K562 (cell line): ENCODE measurements at regions not wholly inside any gene's neighbourhood (a gene's known extent, or its start where the extent isn't known, plus 50 kb on each side); places are given as distances from the start of the nearest gene placed in this dataset.

ENCODE experiments used
- ATAC-seq: fragments of 200-7000 bp; cut with Tn5 transposase; 3 replicates; pipeline ENCODE4 v1.9.1; 2020; ENCODE audit warnings: moderate library complexity
- BruUV-seq: library from RNA; stranded (reverse); fragments of 400-500 nt; replicated peaks from 2 replicates; lab custom pipeline; 2021; lab: Mats Ljungman, UMichigan
- CTCF ChIA-PET: fragments of 300-600 bp; formaldehyde crosslinking; extraction: SDS; loops from one replicate; lab custom pipeline; 2021; ENCODE audit warnings: low intra/inter-chr PET ratio; lab: Yijun Ruan, JAX
- POLR2A ChIA-PET: fragments of 300-600, 350-650 bp; sonication (Branson Sonifier 250); formaldehyde crosslinking; extraction: SDS; loops from one replicate; lab custom pipeline; 2021; ENCODE audit warnings: antibody characterized with exemption, inconsistent platforms; lab: Yijun Ruan, JAX
- DNase-seq, 4 experiments: peaks; one replicate each; pipeline versions ENCODE4 v3.0.0 to v3.0.0-alpha.2; 2011 to 2018; ENCODE audit warnings: low spot score in 3 of 4, mixed read lengths in 3 of 4; ENCODE audit errors: extremely low read depth in 1 of 4
- FAIRE-seq: peaks from 2 replicates; lab custom pipeline; 2011; peaks lifted over from hg19 to GRCh38; lab: Jason Lieb, UNC
- H2AFZ ChIP-seq: 2 replicates; pipeline ENCODE4 v1.6.0; 2011; ENCODE audit warnings: low read depth, low read length, control low read depth, inconsistent platforms
- H3K27ac ChIP-seq: fragments of 200-600 bp; 3 replicates; pipeline ENCODE4 v1.8.0; 2011; ENCODE audit warnings: low read depth, mild to moderate bottlenecking, control low read depth, inconsistent platforms, low read length, moderate library complexity, mixed read lengths; ENCODE audit errors: extremely low read depth
- H3K27me3 ChIP-seq, 2 experiments: fragments of 300-600 bp in 1 of 2; 2 replicates in 1 of 2; 3 replicates in 1 of 2; pipeline versions ENCODE4 v1.6.0 to v1.8.0; 2011; ENCODE audit warnings: inconsistent platforms in 2 of 2, low read length in 2 of 2, mild to moderate bottlenecking in 1 of 2, mixed read lengths in 1 of 2, moderate library complexity in 1 of 2; ENCODE audit not compliant: control insufficient read depth in 2 of 2, insufficient read depth in 2 of 2
- H3K36me3 ChIP-seq: fragments of 300-600 bp; 3 replicates; pipeline ENCODE4 v1.8.0; 2011; ENCODE audit warnings: mild to moderate bottlenecking, low read length, inconsistent platforms; ENCODE audit not compliant: control insufficient read depth, insufficient read depth
- H3K4me1 ChIP-seq, 2 experiments: fragments of 200-600 bp in 1 of 2; replicated peaks in 1 of 2; 2 replicates in 1 of 2; 3 replicates in 1 of 2; pipeline versions ENCODE4 v1.5.1 to v1.8.0; 2011; ENCODE audit warnings: inconsistent platforms in 2 of 2, low read length in 2 of 2, mild to moderate bottlenecking in 1 of 2, mixed read lengths in 1 of 2, moderate library complexity in 1 of 2; ENCODE audit not compliant: control insufficient read depth in 2 of 2, insufficient read depth in 2 of 2
- H3K4me2 ChIP-seq: 2 replicates; pipeline ENCODE4 v1.6.1; 2011; ENCODE audit warnings: low read length, control low read depth, inconsistent platforms, mixed read lengths; ENCODE audit not compliant: insufficient read depth
- H3K4me3 ChIP-seq: fragments of 200-600 bp; sonication (generic), shearing (Covaris generic); 2 replicates; pipeline ENCODE4 v1.5.1; 2016; ENCODE audit warnings: control low read depth, inconsistent platforms
- H3K79me2 ChIP-seq: fragments of 200-600 bp; 3 replicates; pipeline ENCODE4 v1.8.0; 2011; ENCODE audit warnings: low read length, inconsistent platforms; ENCODE audit not compliant: control insufficient read depth, insufficient read depth
- H3K9ac ChIP-seq, 2 experiments: 2 replicates each; pipeline versions ENCODE4 v1.6.0 to v1.6.1; 2011; ENCODE audit warnings: low read depth in 2 of 2, low read length in 2 of 2, control low read depth in 1 of 2, inconsistent platforms in 1 of 2, mild to moderate bottlenecking in 1 of 2, mixed read lengths in 1 of 2; ENCODE audit not compliant: insufficient read depth in 1 of 2
- H3K9me1 ChIP-seq: one replicate; pipeline ENCODE4 v1.6.0; 2011; ENCODE audit warnings: inconsistent platforms, mild to moderate bottlenecking, low read length, moderate library complexity; ENCODE audit not compliant: control insufficient read depth, insufficient read depth
- H3K9me3 ChIP-seq: replicated peaks from 2 replicates; pipeline ENCODE4 v1.5.1; 2011; ENCODE audit warnings: low read depth, low read length, inconsistent platforms; ENCODE audit not compliant: control insufficient read depth, insufficient read depth
- H4K20me1 ChIP-seq: replicated peaks from 2 replicates; pipeline ENCODE4 v1.6.1; 2011; ENCODE audit warnings: low read length, inconsistent platforms, mixed read lengths; ENCODE audit not compliant: control insufficient read depth, insufficient read depth
- COPS2 ChIP-seq: fragments of 450-650 bp; conservative IDR thresholded peaks from 2 replicates; pipeline ENCODE4 v1.6.1; 2016; ENCODE audit warnings: mild to moderate bottlenecking, moderate library complexity
- FOXK1 ChIP-seq: sonication (generic); formaldehyde crosslinking; IDR thresholded peaks from 2 replicates; pipeline ENCODE4 v1.8.0; 2022; ENCODE audit warnings: missing genetic modification reagents, mild to moderate bottlenecking, borderline replicate concordance
- KHSRP ChIP-seq: fragments of 450-650 bp; IDR thresholded peaks from 2 replicates; pipeline ENCODE4 v1.6.1; 2017
- LARP7 ChIP-seq: fragments of 450-650 bp; IDR thresholded peaks from 2 replicates; pipeline ENCODE4 v1.6.1; 2016
- MYBL2 ChIP-seq, 2 experiments: fragments of 450-650 bp in 1 of 2; sonication (generic) in 1 of 2; formaldehyde crosslinking in 1 of 2; IDR thresholded peaks; 2 replicates each; pipeline versions ENCODE4 v1.6.1 to v1.8.1; 2017 to 2022; ENCODE audit warnings: borderline replicate concordance in 1 of 2, inconsistent platforms in 1 of 2, low read depth in 1 of 2, mild to moderate bottlenecking in 1 of 2, missing genetic modification reagents in 1 of 2, moderate library complexity in 1 of 2
- NCOA6 ChIP-seq: fragments of 450-650 bp; IDR thresholded peaks from 2 replicates; pipeline ENCODE4 v1.6.1; 2017; ENCODE audit warnings: mild to moderate bottlenecking
- PRMT5 ChIP-seq: sonication (generic); formaldehyde crosslinking; IDR thresholded peaks from 2 replicates; pipeline ENCODE4 v1.5.0; 2020; ENCODE audit warnings: missing genetic modification reagents
- ZNF24 ChIP-seq: fragments of 450-650 bp; IDR thresholded peaks from 2 replicates; pipeline ENCODE4 v1.6.1; 2016
- ZSCAN32 ChIP-seq: fragments of 450-650 bp; formaldehyde crosslinking; IDR thresholded peaks from 2 replicates; pipeline ENCODE4 v1.4.0; 2020; ENCODE audit warnings: mild to moderate bottlenecking, moderate library complexity
- in situ Hi-C: fragments of 300-500 bp; cut with MboI; formaldehyde crosslinking; loops from 4 replicates; pipeline ENCODE4 v1.15.0; 2018; ENCODE audit warnings: inconsistent platforms, mixed read lengths
- intact Hi-C: fragments of 100-400 bp; cut with micrococcal nuclease; formaldehyde crosslinking; loops from 2 replicates; pipeline ENCODE4 v1.14.2; 2022
- TF ChIP-seq, protein P1 (sequence below): fragments of 250-450 bp; sonication (Bioruptor Pico); IDR thresholded peaks from 2 replicates; pipeline ENCODE4 v1.4.0; 2020; ENCODE audit warnings: mild to moderate bottlenecking, moderate library complexity
- TF ChIP-seq, protein P2 (sequence below): sonication (generic); formaldehyde crosslinking; IDR thresholded peaks from 2 replicates; pipeline ENCODE4 v1.8.0; 2022; ENCODE audit warnings: mild to moderate bottlenecking, low read depth, missing genetic modification reagents
- TF ChIP-seq, protein P3 (sequence below): fragments of 250-450 bp; sonication (Bioruptor Pico); IDR thresholded peaks from 2 replicates; pipeline ENCODE4 v1.4.0; 2020; ENCODE audit warnings: mild to moderate bottlenecking
- TF ChIP-seq, protein P4 (sequence below): fragments of 450-650 bp; IDR thresholded peaks from 2 replicates; pipeline ENCODE4 v1.6.1; 2016
- TF ChIP-seq, protein P5 (sequence below), 2 experiments: fragments of 200-800 bp in 1 of 2; sonication (Bioruptor generic) in 1 of 2; sonication (generic) in 1 of 2; formaldehyde crosslinking in 1 of 2; IDR thresholded peaks in 1 of 2; conservative IDR thresholded peaks in 1 of 2; 2 replicates each; pipeline versions ENCODE4 v1.5.0 to v1.6.1; 2016 to 2020; ENCODE audit warnings: missing compliant biosample characterization in 1 of 2, missing genetic modification characterization in 1 of 2, missing genetic modification reagents in 1 of 2

DNA sequence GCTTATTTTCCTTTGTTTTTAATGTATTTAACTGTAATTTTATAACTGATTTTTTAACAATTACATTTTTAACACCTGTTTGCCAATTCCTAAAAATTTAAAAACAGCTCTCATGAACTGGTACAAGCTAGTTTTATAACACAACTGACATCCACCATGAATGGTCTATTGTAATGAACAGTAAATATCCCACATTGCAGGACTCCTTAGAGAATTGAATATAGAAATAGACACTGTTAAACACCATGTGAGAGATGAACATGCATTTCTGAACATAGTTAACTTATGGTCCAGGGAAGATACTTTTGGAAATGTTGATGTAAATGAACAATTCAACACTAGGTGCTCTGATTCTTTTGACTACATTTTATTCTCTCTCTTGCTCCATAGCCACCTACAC lies 195.1 kb upstream of the GMDS start:
- POLR2A ChIA-PET = no interaction called here
- TF ChIP-seq LARP7 (no peak), ZSCAN32 (CRISPR knock-in tag) (no peak), NCOA6 (no peak), FOXK1 (no peak), PRMT5 (CRISPR knock-in tag) (no peak), COPS2 (no peak), MYBL2 (IDR thresholded peaks at IDR 0.05; ENCODE audit: low read depth) (no peak), MYBL2 (CRISPR knock-in tag; IDR thresholded peaks at IDR 0.05; ENCODE audit: borderline replicate concordance) (no peak), ZNF24 (no peak), KHSRP (no peak)
- TF ChIP-seq, protein P1, sequence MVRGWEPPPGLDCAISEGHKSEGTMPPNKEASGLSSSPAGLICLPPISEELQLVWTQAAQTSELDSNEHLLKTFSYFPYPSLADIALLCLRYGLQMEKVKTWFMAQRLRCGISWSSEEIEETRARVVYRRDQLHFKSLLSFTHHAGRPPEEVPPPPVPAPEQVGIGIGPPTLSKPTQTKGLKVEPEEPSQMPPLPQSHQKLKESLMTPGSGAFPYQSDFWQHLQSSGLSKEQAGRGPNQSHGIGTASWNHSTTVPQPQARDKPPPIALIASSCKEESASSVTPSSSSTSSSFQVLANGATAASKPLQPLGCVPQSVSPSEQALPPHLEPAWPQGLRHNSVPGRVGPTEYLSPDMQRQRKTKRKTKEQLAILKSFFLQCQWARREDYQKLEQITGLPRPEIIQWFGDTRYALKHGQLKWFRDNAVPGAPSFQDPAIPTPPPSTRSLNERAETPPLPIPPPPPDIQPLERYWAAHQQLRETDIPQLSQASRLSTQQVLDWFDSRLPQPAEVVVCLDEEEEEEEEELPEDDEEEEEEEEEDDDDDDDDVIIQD (CRISPR knock-in tag) = no peak
- TF ChIP-seq, protein P2, sequence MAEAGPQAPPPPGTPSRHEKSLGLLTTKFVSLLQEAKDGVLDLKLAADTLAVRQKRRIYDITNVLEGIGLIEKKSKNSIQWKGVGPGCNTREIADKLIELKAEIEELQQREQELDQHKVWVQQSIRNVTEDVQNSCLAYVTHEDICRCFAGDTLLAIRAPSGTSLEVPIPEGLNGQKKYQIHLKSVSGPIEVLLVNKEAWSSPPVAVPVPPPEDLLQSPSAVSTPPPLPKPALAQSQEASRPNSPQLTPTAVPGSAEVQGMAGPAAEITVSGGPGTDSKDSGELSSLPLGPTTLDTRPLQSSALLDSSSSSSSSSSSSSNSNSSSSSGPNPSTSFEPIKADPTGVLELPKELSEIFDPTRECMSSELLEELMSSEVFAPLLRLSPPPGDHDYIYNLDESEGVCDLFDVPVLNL (CRISPR knock-in tag) = no peak
- TF ChIP-seq, protein P3, sequence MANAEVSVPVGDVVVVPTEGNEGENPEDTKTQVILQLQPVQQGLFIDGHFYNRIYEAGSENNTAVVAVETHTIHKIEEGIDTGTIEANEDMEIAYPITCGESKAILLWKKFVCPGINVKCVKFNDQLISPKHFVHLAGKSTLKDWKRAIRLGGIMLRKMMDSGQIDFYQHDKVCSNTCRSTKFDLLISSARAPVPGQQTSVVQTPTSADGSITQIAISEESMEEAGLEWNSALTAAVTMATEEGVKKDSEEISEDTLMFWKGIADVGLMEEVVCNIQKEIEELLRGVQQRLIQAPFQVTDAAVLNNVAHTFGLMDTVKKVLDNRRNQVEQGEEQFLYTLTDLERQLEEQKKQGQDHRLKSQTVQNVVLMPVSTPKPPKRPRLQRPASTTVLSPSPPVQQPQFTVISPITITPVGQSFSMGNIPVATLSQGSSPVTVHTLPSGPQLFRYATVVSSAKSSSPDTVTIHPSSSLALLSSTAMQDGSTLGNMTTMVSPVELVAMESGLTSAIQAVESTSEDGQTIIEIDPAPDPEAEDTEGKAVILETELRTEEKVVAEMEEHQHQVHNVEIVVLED (CRISPR knock-in tag) = no peak
- TF ChIP-seq, protein P4, sequence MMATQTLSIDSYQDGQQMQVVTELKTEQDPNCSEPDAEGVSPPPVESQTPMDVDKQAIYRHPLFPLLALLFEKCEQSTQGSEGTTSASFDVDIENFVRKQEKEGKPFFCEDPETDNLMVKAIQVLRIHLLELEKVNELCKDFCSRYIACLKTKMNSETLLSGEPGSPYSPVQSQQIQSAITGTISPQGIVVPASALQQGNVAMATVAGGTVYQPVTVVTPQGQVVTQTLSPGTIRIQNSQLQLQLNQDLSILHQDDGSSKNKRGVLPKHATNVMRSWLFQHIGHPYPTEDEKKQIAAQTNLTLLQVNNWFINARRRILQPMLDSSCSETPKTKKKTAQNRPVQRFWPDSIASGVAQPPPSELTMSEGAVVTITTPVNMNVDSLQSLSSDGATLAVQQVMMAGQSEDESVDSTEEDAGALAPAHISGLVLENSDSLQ = no peak
- TF ChIP-seq, protein P5, sequence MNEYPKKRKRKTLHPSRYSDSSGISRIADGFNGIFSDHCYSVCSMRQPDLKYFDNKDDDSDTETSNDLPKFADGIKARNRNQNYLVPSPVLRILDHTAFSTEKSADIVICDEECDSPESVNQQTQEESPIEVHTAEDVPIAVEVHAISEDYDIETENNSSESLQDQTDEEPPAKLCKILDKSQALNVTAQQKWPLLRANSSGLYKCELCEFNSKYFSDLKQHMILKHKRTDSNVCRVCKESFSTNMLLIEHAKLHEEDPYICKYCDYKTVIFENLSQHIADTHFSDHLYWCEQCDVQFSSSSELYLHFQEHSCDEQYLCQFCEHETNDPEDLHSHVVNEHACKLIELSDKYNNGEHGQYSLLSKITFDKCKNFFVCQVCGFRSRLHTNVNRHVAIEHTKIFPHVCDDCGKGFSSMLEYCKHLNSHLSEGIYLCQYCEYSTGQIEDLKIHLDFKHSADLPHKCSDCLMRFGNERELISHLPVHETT (CRISPR knock-in tag; conservative IDR thresholded peaks at IDR 0.05 in 1 of 2, IDR thresholded peaks at IDR 0.05 in 1 of 2) = no peak
- TF ChIP-seq, all 486 proteins: peak for 0
- no TSS peak for BruUV-seq
- Histone ChIP-seq H3K36me3 (no peaks in the 10 kb centered on the region), H3K4me2 (no peak overlapping the region), H3K27me3 (peaks cover 23 to 27% of the 10 kb centered on the region in 2 experiments), H3K4me1 (no peaks in the 10 kb centered on the region), H3K9ac (no peak overlapping the region), H3K9me3 (no peaks in the 10 kb centered on the region), H3K4me3 (no peak overlapping the region), H4K20me1 (no peaks in the 10 kb centered on the region), H3K79me2 (no peaks in the 10 kb centered on the region), H2AFZ (no peak overlapping the region), H3K9me1 (no peaks in the 10 kb centered on the region), H3K27ac (no peak overlapping the region)
- intact Hi-C loops = no loop called here
- FAIRE-seq (no peak), ATAC-seq (no peak), DNase-seq (no peak)
- in situ Hi-C loops = no loop called here
- CTCF ChIA-PET = no interaction called here
